Lung (tissue), 11 donors: ENCODE measurements at regions not wholly inside any gene's neighbourhood (a gene's known extent, or its start where the extent isn't known, plus 50 kb on each side); places are given as distances from the start of the nearest gene placed in this dataset.

Experiments
- ATAC-seq: fragments of 200-7000 bp; cut with Tn5 transposase; one replicate; pipeline ENCODE4 v1.9.1; 2020; ENCODE audit warnings: moderate number of reproducible peaks; ENCODE audit not compliant: insufficient read depth, low FRiP score
- DNase-seq, 3 donors: peaks; one replicate each; pipeline ENCODE4 v3.0.0-alpha.2; 2013 to 2017
- H3K27ac ChIP-seq, 2 donors: one replicate each; pipeline ENCODE4 v1.5.1; 2013; ENCODE audit warnings: mild to moderate bottlenecking in 2 of 2, moderate library complexity in 2 of 2, control low read depth in 1 of 2, inconsistent platforms in 1 of 2, low read depth in 1 of 2, low read length in 1 of 2
- H3K27me3 ChIP-seq, 3 donors: one replicate each; pipeline ENCODE4 v1.5.1; 2013; ENCODE audit warnings: low read length in 2 of 3; ENCODE audit not compliant: control insufficient read depth in 3 of 3, insufficient read depth in 3 of 3
- H3K36me3 ChIP-seq, 4 donors: one replicate each; pipeline ENCODE4 v1.5.1; 2013; ENCODE audit warnings: low read length in 4 of 4, mild to moderate bottlenecking in 1 of 4, moderate library complexity in 1 of 4; ENCODE audit not compliant: control insufficient read depth in 4 of 4, insufficient read depth in 4 of 4
- H3K4me1 ChIP-seq, 5 donors: one replicate each; pipeline ENCODE4 v1.5.1; 2013; ENCODE audit warnings: low read length in 5 of 5, mild to moderate bottlenecking in 2 of 5, moderate library complexity in 1 of 5; ENCODE audit not compliant: control insufficient read depth in 5 of 5, insufficient read depth in 5 of 5
- H3K4me3 ChIP-seq: one replicate; pipeline ENCODE4 v1.5.1; 2013; ENCODE audit warnings: mild to moderate bottlenecking, control low read depth, moderate library complexity
- H3K9ac ChIP-seq, 2 donors: one replicate each; pipeline ENCODE4 v1.5.1; 2013; ENCODE audit warnings: low read length in 2 of 2, control low read depth in 1 of 2; ENCODE audit not compliant: insufficient read depth in 1 of 2
- H3K9me3 ChIP-seq, 4 donors: one replicate each; pipeline ENCODE4 v1.5.1; 2013; ENCODE audit warnings: low read length in 3 of 4, mild to moderate bottlenecking in 1 of 4, moderate library complexity in 1 of 4; ENCODE audit not compliant: control insufficient read depth in 4 of 4, insufficient read depth in 3 of 4
- CTCF ChIP-seq: IDR thresholded peaks from 2 replicates; pipeline ENCODE4 v1.5.1; 2012; ENCODE audit warnings: mild to moderate bottlenecking; ENCODE audit errors: control extremely low read depth, extremely low read depth
- WGBS, 2 donors: extraction: QIAGEN DNeasy Blood & Tissue Kit; methylation state at CpG; one replicate each; pipeline ENCODE4 v1.1.7; 2013; 5-methylcytosine and 5-hydroxymethylcytosine counted together
- donor health status: control.
- donor health status: control.
- donor health status: Bipolar disorder and iron deficiency.
- donor health status: healthy.
- donor health status: DM: yes; HTN: yes; CAD: no.

DNA sequence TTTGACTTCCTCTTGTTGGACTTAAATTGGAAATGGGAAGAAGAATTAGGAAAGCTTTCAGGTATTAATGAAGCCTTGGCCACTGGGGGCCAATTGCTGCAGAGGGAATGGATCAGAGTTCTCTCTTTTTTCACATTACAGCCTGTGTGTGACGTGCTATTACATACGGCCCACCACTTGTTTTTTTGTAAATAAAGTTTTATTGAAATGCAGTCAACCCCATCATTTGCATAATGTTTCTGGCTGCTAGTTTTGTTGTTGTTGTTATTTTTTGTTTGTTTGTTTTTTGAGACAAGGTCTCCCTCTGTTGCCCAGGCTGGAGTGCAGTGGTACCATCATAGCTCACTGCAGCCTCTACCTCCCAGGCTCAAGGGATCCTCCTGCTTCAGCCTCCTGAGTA, 98.4 kb downstream of the ASMT start:
- Histone ChIP-seq H3K9me3 (peaks cover 0 to 7% (median 0%) of the 10 kb centered on the region in 4 donors), H3K27me3 (no peaks in the 10 kb centered on the region), H3K36me3 (no peaks in the 10 kb centered on the region), H3K9ac (no peak overlapping the region), H3K4me1 (no peaks in the 10 kb centered on the region), H3K4me3 (no peak overlapping the region), H3K27ac (no peak overlapping the region)
- WGBS, 2 donors = 82 to 94% methylated on average over 2 of the region's 2 CpGs
- DNase-seq (no peak), ATAC-seq (no peak)
- no peak for TF ChIP-seq CTCF

DNA sequence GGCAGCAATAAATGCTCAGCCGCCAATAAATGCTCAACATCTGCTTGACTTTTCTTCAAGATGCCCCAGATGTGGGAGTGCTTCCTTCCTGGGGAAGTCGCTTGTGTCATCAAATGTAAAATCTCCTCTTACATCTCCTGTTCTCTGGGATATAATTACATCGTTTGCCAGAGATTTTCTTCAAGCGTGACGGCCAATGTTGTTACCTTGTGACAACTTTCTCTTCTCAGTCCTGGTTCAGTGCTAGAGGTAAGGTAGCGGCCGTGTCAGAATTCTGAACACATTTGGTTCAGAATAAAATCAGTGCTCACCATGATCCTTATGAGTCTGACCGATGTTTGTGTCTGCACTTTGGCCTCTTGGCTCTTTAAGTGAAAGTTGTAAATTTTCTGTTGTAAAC, 102.5 kb downstream of the ASMT start:
- no peak for ATAC-seq
- DNase-seq = no peak

GRCh38 chrX:1719270-1719669, 104.4 kb downstream of the ASMT start:
- no peaks in the 10 kb centered on the region for H3K9me3 ChIP-seq
- ATAC-seq (no peak), DNase-seq (no peak)
- H3K36me3 ChIP-seq = no peaks in the 10 kb centered on the region
- H3K4me3 ChIP-seq = no peak overlapping the region
- peaks cover 0 to 4% (median 0%) of the 10 kb centered on the region in 3 donors for H3K27me3 ChIP-seq
- no peak for TF ChIP-seq CTCF
- 60 to 79% methylated on average over 2 of the region's 2 CpGs for WGBS, 2 donors
- no peaks in the 10 kb centered on the region for H3K4me1 ChIP-seq
- no peak overlapping the region for H3K27ac ChIP-seq
- H3K9ac ChIP-seq = no peak overlapping the region

More for the DNA sequence above, 102.5 kb downstream of the ASMT start:
- 67 to 71% methylated on average over 8 of the region's 8 CpGs for WGBS, 2 donors
- no peak for TF ChIP-seq CTCF
- peaks cover 0 to 4% (median 0%) of the 10 kb centered on the region in 3 donors for H3K27me3 ChIP-seq
- no peaks in the 10 kb centered on the region for H3K36me3 ChIP-seq
- H3K9ac ChIP-seq = no peak overlapping the region
- no peak overlapping the region for H3K4me3 ChIP-seq
- H3K4me1 ChIP-seq = no peaks in the 10 kb centered on the region
- H3K9me3 ChIP-seq = peaks cover 0 to 3% (median 0%) of the 10 kb centered on the region in 4 donors
- H3K27ac ChIP-seq = no peak overlapping the region

- no peaks in the 10 kb centered on the region for H3K9me3 ChIP-seq
- DNase-seq = no peak
Measured at GRCh38 chrX:1720836-1721235, 106.0 kb downstream of the ASMT start.

More at GRCh38 chrX:1720836-1721235, 106.0 kb downstream of the ASMT start:
- Histone ChIP-seq H3K27ac (no peak overlapping the region), H3K4me1 (no peaks in the 10 kb centered on the region), H3K4me3 (no peak overlapping the region), H3K36me3 (no peaks in the 10 kb centered on the region), H3K9ac (no peak overlapping the region), H3K27me3 (peaks cover 0 to 4% (median 0%) of the 10 kb centered on the region in 3 donors)
- 72 to 78% methylated on average over 3 of the region's 3 CpGs for WGBS, 2 donors
- TF ChIP-seq CTCF = no peak
- ATAC-seq = no peak
